ENCODE measurements at regions not wholly inside any gene's neighbourhood (a gene's known extent, or its start where the extent isn't known, plus 50 kb on each side); places are given as distances from the start of the nearest gene placed in this dataset.

- TF ChIP-seq CTCF (IDR thresholded peaks at IDR 0.05) = no peak
- TF ChIP-seq POLR2A (IDR thresholded peaks at IDR 0.05) = no peak
These were observed 221.0 kb upstream of the NWD2 start for GRCh38 chr4:37023504-37023903.
